NT2/D1 (cell line): ENCODE measurements at regions not wholly inside any gene's neighbourhood (a gene's known extent, or its start where the extent isn't known, plus 50 kb on each side); places are given as distances from the start of the nearest gene placed in this dataset.

Source experiments
- DNase-seq: peaks from one replicate; pipeline ENCODE4 v3.0.0-alpha.2; 2011; ENCODE audit warnings: low read depth, low spot score
- H3K27me3 ChIP-seq: 2 replicates; pipeline ENCODE4 v1.6.0; 2011; ENCODE audit warnings: mild to moderate bottlenecking; ENCODE audit not compliant: insufficient read length, insufficient read depth
- H3K36me3 ChIP-seq: 2 replicates; pipeline ENCODE4 v1.6.1; 2011; ENCODE audit warnings: mild to moderate bottlenecking, low read length, mixed read lengths; ENCODE audit not compliant: insufficient read depth, insufficient read length
- H3K4me1 ChIP-seq: 2 replicates; pipeline ENCODE4 v1.5.1; 2011; ENCODE audit not compliant: insufficient read depth, insufficient read length
- H3K4me3 ChIP-seq: 2 replicates; pipeline ENCODE4 v1.5.1; 2011; ENCODE audit warnings: low read depth; ENCODE audit not compliant: insufficient read length
- H3K9ac ChIP-seq: 2 replicates; pipeline ENCODE4 v1.6.0; 2011; ENCODE audit warnings: low read depth; ENCODE audit not compliant: insufficient read length
- H3K9me3 ChIP-seq: 2 replicates; pipeline ENCODE4 v1.5.1; 2011; ENCODE audit warnings: mild to moderate bottlenecking, low read length; ENCODE audit not compliant: insufficient read depth
- SUZ12 ChIP-seq: IDR thresholded peaks from 2 replicates; pipeline ENCODE4 v1.6.1; 2011; ENCODE audit not compliant: insufficient read length, insufficient read depth; ENCODE audit errors: extremely low read depth
- YY1 ChIP-seq: IDR thresholded peaks from 2 replicates; pipeline ENCODE4 v1.6.1; 2011; ENCODE audit not compliant: insufficient read length, insufficient read depth
- ZNF274 ChIP-seq: IDR thresholded peaks from 2 replicates; pipeline ENCODE4 v1.6.1; 2011; ENCODE audit warnings: mild to moderate bottlenecking, low read depth, low read length

- Histone ChIP-seq H3K9ac (no peak overlapping the region), H3K9me3 (peaks cover 19% of the 10 kb centered on the region; the same call in 1 of the 2 replicates)
These were observed 54.1 kb downstream of the SOCS3 start for GRCh38 chr17:78305801-78306200.

GRCh38 chr17:78304549-78305037 lies 55.3 kb downstream of the SOCS3 start:
- Histone ChIP-seq H3K36me3 (no peaks in the 10 kb centered on the region), H3K4me3 (no peak overlapping the region), H3K4me1 (peaks cover 17% of the 10 kb centered on the region), H3K27me3 (no peaks in the 10 kb centered on the region), H3K9ac (peak overlapping the region; percentile 28), H3K9me3 (peaks cover 19% of the 10 kb centered on the region; the same call in 1 of the 2 replicates)
- TF ChIP-seq SUZ12 (no peak), ZNF274 (no peak), YY1 (no peak)
- no peak for DNase-seq

More at GRCh38 chr17:78305801-78306200, 54.1 kb downstream of the SOCS3 start:
- TF ChIP-seq ZNF274: no peak
- TF ChIP-seq SUZ12: no peak
- no peak for TF ChIP-seq YY1
- Histone ChIP-seq H3K27me3 (no peaks in the 10 kb centered on the region), H3K4me1 (peaks cover 12% of the 10 kb centered on the region), H3K4me3 (no peak overlapping the region), H3K36me3 (no peaks in the 10 kb centered on the region)
- DNase-seq: no peak

GRCh38 chr17:78302478-78302877 lies 57.4 kb downstream of the SOCS3 start:
- Histone ChIP-seq H3K27me3 (no peaks in the 10 kb centered on the region), H3K9ac (no peak overlapping the region), H3K4me3 (no peak overlapping the region)

GRCh38 chr17:78301821-78302213 lies 58.1 kb downstream of the SOCS3 start:
- Histone ChIP-seq H3K9me3 (peaks cover 13% of the 10 kb centered on the region; the same call in 1 of the 2 replicates), H3K9ac (no peak overlapping the region), H3K36me3 (no peaks in the 10 kb centered on the region), H3K4me1 (peaks cover 13% of the 10 kb centered on the region), H3K27me3 (no peaks in the 10 kb centered on the region), H3K4me3 (no peak overlapping the region)
- TF ChIP-seq ZNF274 (no peak), SUZ12 (no peak), YY1 (no peak)
- no peak for DNase-seq

More at GRCh38 chr17:78302478-78302877, 57.4 kb downstream of the SOCS3 start:
- TF ChIP-seq ZNF274 (no peak), YY1 (no peak), SUZ12 (no peak)
- Histone ChIP-seq H3K36me3 (no peaks in the 10 kb centered on the region), H3K9me3 (peaks cover 19% of the 10 kb centered on the region; the same call in 1 of the 2 replicates), H3K4me1 (peaks cover 13% of the 10 kb centered on the region)
- DNase-seq: no peak

- TF ChIP-seq YY1: no peak
- TF ChIP-seq SUZ12: no peak
- TF ChIP-seq ZNF274: no peak
- DNase-seq: no peak
These were observed 58.7 kb downstream of the SOCS3 start for GRCh38 chr17:78300962-78301820.

GRCh38 chr17:78299049-78299448 lies 60.8 kb downstream of the SOCS3 start:
- Histone ChIP-seq H3K4me1 (peaks cover 10% of the 10 kb centered on the region), H3K36me3 (no peaks in the 10 kb centered on the region), H3K9me3 (no peaks in the 10 kb centered on the region), H3K4me3 (no peak overlapping the region), H3K9ac (no peak overlapping the region), H3K27me3 (no peaks in the 10 kb centered on the region)
- TF ChIP-seq SUZ12 (no peak), ZNF274 (no peak), YY1 (no peak)
- no peak for DNase-seq

More at GRCh38 chr17:78300962-78301820, 58.7 kb downstream of the SOCS3 start:
- H3K9ac ChIP-seq: no peak overlapping the region
- peaks cover 7% of the 10 kb centered on the region; the same call in 1 of the 2 replicates for H3K9me3 ChIP-seq
- H3K36me3 ChIP-seq: no peaks in the 10 kb centered on the region
- H3K4me1 ChIP-seq: peaks cover 13% of the 10 kb centered on the region
- H3K27me3 ChIP-seq: no peaks in the 10 kb centered on the region
- H3K4me3 ChIP-seq: no peak overlapping the region

GRCh38 chr17:78294776-78295175 lies 63.3 kb downstream of the TMEM235 start:
- Histone ChIP-seq H3K4me1 (peaks cover 9% of the 10 kb centered on the region), H3K36me3 (no peaks in the 10 kb centered on the region), H3K9ac (no peak overlapping the region), H3K9me3 (no peaks in the 10 kb centered on the region), H3K27me3 (no peaks in the 10 kb centered on the region), H3K4me3 (no peak overlapping the region)
- TF ChIP-seq YY1 (no peak), SUZ12 (no peak), ZNF274 (no peak)
- no peak for DNase-seq
